ENCODE measurements at regions not wholly inside any gene's neighbourhood (a gene's known extent, or its start where the extent isn't known, plus 50 kb on each side); places are given as distances from the start of the nearest gene placed in this dataset.

DNA sequence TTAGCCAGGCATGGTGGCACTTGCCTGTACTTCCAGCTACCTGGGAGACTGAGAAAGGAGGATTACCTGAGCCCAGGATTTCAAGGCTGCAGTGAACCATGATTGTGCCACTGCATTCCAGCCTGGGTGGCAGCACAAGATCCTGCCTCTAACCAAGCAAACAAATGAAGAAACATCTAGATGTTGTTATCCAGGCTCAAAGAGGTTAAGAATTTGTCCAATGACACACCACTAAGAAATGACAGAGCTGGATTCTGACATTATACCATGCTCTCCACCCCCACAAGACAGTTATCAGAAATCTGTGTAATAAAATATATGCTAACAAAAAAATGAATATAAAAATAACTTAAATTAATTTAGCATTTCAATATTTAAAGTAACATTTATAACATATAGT, 925.5 kb upstream of the SLC35B3 start:
- no peak overlapping the region for H3K27ac ChIP-seq
- H3K9me3 ChIP-seq, result peaks cover 2 to 43% (median 34%) of the 10 kb centered on the region in 8 donors
- DNase-seq, result no peak
- no peaks in the 10 kb centered on the region for H3K4me1 ChIP-seq
- H3K36me3 ChIP-seq, result no peaks in the 10 kb centered on the region
- no peak overlapping the region for H3K4me3 ChIP-seq
- H3K27me3 ChIP-seq (replicated peaks in 1 of 7), result no peaks in the 10 kb centered on the region
- intact Hi-C loops (cut with DNase I; ENCODE audit: low total_unique reads), result no loop called here
- TF ChIP-seq POLR2AphosphoS5 (IDR thresholded peaks at IDR 0.05), result no peak
- TF ChIP-seq, protein P1, sequence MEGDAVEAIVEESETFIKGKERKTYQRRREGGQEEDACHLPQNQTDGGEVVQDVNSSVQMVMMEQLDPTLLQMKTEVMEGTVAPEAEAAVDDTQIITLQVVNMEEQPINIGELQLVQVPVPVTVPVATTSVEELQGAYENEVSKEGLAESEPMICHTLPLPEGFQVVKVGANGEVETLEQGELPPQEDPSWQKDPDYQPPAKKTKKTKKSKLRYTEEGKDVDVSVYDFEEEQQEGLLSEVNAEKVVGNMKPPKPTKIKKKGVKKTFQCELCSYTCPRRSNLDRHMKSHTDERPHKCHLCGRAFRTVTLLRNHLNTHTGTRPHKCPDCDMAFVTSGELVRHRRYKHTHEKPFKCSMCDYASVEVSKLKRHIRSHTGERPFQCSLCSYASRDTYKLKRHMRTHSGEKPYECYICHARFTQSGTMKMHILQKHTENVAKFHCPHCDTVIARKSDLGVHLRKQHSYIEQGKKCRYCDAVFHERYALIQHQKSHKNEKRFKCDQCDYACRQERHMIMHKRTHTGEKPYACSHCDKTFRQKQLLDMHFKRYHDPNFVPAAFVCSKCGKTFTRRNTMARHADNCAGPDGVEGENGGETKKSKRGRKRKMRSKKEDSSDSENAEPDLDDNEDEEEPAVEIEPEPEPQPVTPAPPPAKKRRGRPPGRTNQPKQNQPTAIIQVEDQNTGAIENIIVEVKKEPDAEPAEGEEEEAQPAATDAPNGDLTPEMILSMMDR (IDR thresholded peaks at IDR 0.05 in 8 of 11, conservative IDR thresholded peaks at IDR 0.05 in 3 of 11), result no peak
- no peak for TF ChIP-seq POLR2A (IDR thresholded peaks at IDR 0.05)

GRCh38 chr6:9347608-9348007, 912.3 kb upstream of the SLC35B3 start:
- Histone ChIP-seq H3K4me1 (no peaks in the 10 kb centered on the region), H3K27ac (no peak overlapping the region), H3K9me3 (peaks cover 0 to 11% (median 0%) of the 10 kb centered on the region in 8 donors), H3K4me3 (no peak overlapping the region), H3K36me3 (no peaks in the 10 kb centered on the region), H3K27me3 (replicated peaks in 1 of 7) (no peaks in the 10 kb centered on the region)
- DNase-seq, result no peak
- WGBS, 5 donors, result 77 to 93% (median 82%) methylated on average over 3 of the region's 3 CpGs
- no peak for TF ChIP-seq POLR2AphosphoS5 (IDR thresholded peaks at IDR 0.05)
- TF ChIP-seq POLR2A (IDR thresholded peaks at IDR 0.05), result no peak
- TF ChIP-seq, protein P1 (IDR thresholded peaks at IDR 0.05 in 8 of 11, conservative IDR thresholded peaks at IDR 0.05 in 3 of 11), result no peak
- intact Hi-C loops (cut with DNase I; ENCODE audit: low total_unique reads), result no loop called here

GRCh38 chr6:9346923-9347322, 911.6 kb upstream of the SLC35B3 start:
- H3K27ac ChIP-seq, result no peak overlapping the region
- 51 to 84% (median 56%) methylated on average over 2 of the region's 2 CpGs for WGBS, 5 donors
- no peak overlapping the region for H3K4me3 ChIP-seq
- DNase-seq, result no peak
- H3K27me3 ChIP-seq (replicated peaks in 1 of 7), result no peaks in the 10 kb centered on the region
- peaks cover 0 to 4% (median 0%) of the 10 kb centered on the region in 8 donors for H3K9me3 ChIP-seq
- H3K36me3 ChIP-seq, result no peaks in the 10 kb centered on the region
- intact Hi-C loops (cut with DNase I; ENCODE audit: low total_unique reads), result no loop called here
- TF ChIP-seq POLR2A (IDR thresholded peaks at IDR 0.05) (no peak), POLR2AphosphoS5 (IDR thresholded peaks at IDR 0.05) (no peak)
- TF ChIP-seq, protein P1 (IDR thresholded peaks at IDR 0.05 in 8 of 11, conservative IDR thresholded peaks at IDR 0.05 in 3 of 11), result no peak
- H3K4me1 ChIP-seq, result no peaks in the 10 kb centered on the region

DNA sequence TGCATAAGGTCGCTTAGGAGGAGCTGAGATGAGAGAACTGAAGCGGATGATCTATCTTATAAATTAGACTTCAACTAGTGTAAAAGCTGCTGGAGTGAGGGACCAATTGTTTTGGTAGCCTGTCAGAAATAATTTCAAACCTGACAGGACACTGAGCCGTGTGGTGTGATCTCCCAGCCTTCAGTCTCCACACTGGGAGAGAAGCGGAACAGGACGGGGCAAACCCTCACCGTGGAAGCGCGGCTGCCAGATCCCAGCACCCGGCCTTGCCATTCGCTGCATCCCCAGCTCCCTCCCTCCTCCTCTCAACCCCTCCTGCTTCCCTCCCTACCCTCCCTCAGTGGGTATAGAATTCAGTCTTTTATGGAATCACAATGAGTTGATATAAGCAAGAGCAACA, 900.1 kb upstream of the SLC35B3 start:
- 89 to 94% (median 90%) methylated on average over 10 of the region's 10 CpGs for WGBS, 5 donors
- no peaks in the 10 kb centered on the region for H3K36me3 ChIP-seq
- H3K27me3 ChIP-seq (replicated peaks in 1 of 7), result no peaks in the 10 kb centered on the region
- peaks cover 0 to 42% (median 6%) of the 10 kb centered on the region in 8 donors for H3K9me3 ChIP-seq
- no peaks in the 10 kb centered on the region for H3K4me1 ChIP-seq
- intact Hi-C loops (cut with DNase I; ENCODE audit: low total_unique reads), result no loop called here
- no peak overlapping the region for H3K4me3 ChIP-seq
- no peak for TF ChIP-seq POLR2A (IDR thresholded peaks at IDR 0.05)
- TF ChIP-seq, protein P1 (IDR thresholded peaks at IDR 0.05 in 8 of 11, conservative IDR thresholded peaks at IDR 0.05 in 3 of 11), result no peak
- no peak for TF ChIP-seq POLR2AphosphoS5 (IDR thresholded peaks at IDR 0.05)
- DNase-seq, result no peak
- no peak overlapping the region for H3K27ac ChIP-seq

Data from spleen (tissue), 11 donors.